ENCODE measurements at regions not wholly inside any gene's neighbourhood (a gene's known extent, or its start where the extent isn't known, plus 50 kb on each side); places are given as distances from the start of the nearest gene placed in this dataset.
"Not testable (repeated sequence)": the region's sequence is repeated elsewhere in the genome, so short reads cannot be mapped to it uniquely, and the experiment has no call there.

GRCh38 chr2:64932371-64933216 lies 56.6 kb upstream of the SLC1A4 start:
- WGBS, 2 donors (ENCODE audit: extremely low coverage in 2 of 2, insufficient read length in 2 of 2, insufficient replicate concordance in 1 of 2) = no CpG with 5 or more reads among the region's 9 CpGs
- no peak overlapping the region for H2AK5ac ChIP-seq (ENCODE audit: low read depth, low read length)
- H3K23ac ChIP-seq (ENCODE audit: low read depth, low read length, poor library complexity) = no peak overlapping the region
- DNase-seq (ENCODE audit: low spot score) = no peak
- no peak overlapping the region for H3K14ac ChIP-seq (ENCODE audit: low read length)
- no peak overlapping the region for H3K4me3 ChIP-seq (ENCODE audit: low read length in 2 of 2)
- no peak overlapping the region for H2AFZ ChIP-seq (ENCODE audit: low read length)
- H3K4me2 ChIP-seq (ENCODE audit: insufficient read depth, low read length, poor library complexity, severe bottlenecking) = no peak overlapping the region
- H4K8ac ChIP-seq (ENCODE audit: low read depth, low read length) = no peak overlapping the region
- H3K36me3 ChIP-seq (replicated peaks in 1 of 2; ENCODE audit: control insufficient read depth in 2 of 2, insufficient read depth in 2 of 2, low read length in 2 of 2) = no peaks in the 10 kb centered on the region
- no peak overlapping the region for H4K91ac ChIP-seq (ENCODE audit: low read depth, low read length, poor library complexity)
- no peaks in the 10 kb centered on the region for H3K79me1 ChIP-seq (ENCODE audit: low read depth, low read length)
- no peak overlapping the region for H2BK120ac ChIP-seq (ENCODE audit: low read depth, low read length)
- H3K4me1 ChIP-seq (ENCODE audit: control insufficient read depth in 2 of 2, insufficient read depth in 1 of 2, low read depth in 1 of 2, low read length in 2 of 2) = peaks cover 0 to 7% of the 10 kb centered on the region in 2 donors
- no peak overlapping the region for H3K4ac ChIP-seq (ENCODE audit: low read length)
- no peak overlapping the region for H2BK5ac ChIP-seq (ENCODE audit: low read length)
- H3K9ac ChIP-seq (ENCODE audit: low read depth, low read length, poor library complexity) = no peak overlapping the region
- H2BK15ac ChIP-seq (ENCODE audit: low read length) = no peak overlapping the region
- no peak overlapping the region for H3K27ac ChIP-seq (replicated peaks; ENCODE audit: low read length)
- H3K18ac ChIP-seq (ENCODE audit: low read length) = no peak overlapping the region
- H2BK12ac ChIP-seq (ENCODE audit: low read length) = no peak overlapping the region
- H3K9me3 ChIP-seq (replicated peaks in 1 of 2; ENCODE audit: control insufficient read depth in 2 of 2, insufficient read depth in 1 of 2, low read depth in 1 of 2, low read length in 2 of 2) = no peaks in the 10 kb centered on the region
- peaks cover 0 to 14% (median 0%) of the 10 kb centered on the region in 3 experiments for H3K27me3 ChIP-seq (ENCODE audit: control insufficient read depth in 3 of 3, insufficient read depth in 3 of 3, low read depth in 1 of 3, low read length in 3 of 3)

GRCh38 chr2:64934530-64934929 lies 54.7 kb upstream of the SLC1A4 start:
- no peak overlapping the region for H3K18ac ChIP-seq (ENCODE audit: low read length)
- H3K4me1 ChIP-seq (ENCODE audit: control insufficient read depth in 2 of 2, insufficient read depth in 1 of 2, low read depth in 1 of 2, low read length in 2 of 2) = peaks cover 0 to 7% of the 10 kb centered on the region in 2 donors
- H3K27ac ChIP-seq (replicated peaks; ENCODE audit: low read length) = no peak overlapping the region
- H3K27me3 ChIP-seq (ENCODE audit: control insufficient read depth in 3 of 3, insufficient read depth in 3 of 3, low read depth in 1 of 3, low read length in 3 of 3) = peaks cover 0 to 14% (median 0%) of the 10 kb centered on the region in 3 experiments
- no peak for DNase-seq (ENCODE audit: low spot score)
- no peak overlapping the region for H3K23ac ChIP-seq (ENCODE audit: low read depth, low read length, poor library complexity)
- no peak overlapping the region for H3K4me3 ChIP-seq (ENCODE audit: low read length in 2 of 2)
- no peak overlapping the region for H2BK5ac ChIP-seq (ENCODE audit: low read length)
- H3K9me3 ChIP-seq (replicated peaks in 1 of 2; ENCODE audit: control insufficient read depth in 2 of 2, insufficient read depth in 1 of 2, low read depth in 1 of 2, low read length in 2 of 2) = no peaks in the 10 kb centered on the region
- no peak overlapping the region for H4K91ac ChIP-seq (ENCODE audit: low read depth, low read length, poor library complexity)
- no CpG with 5 or more reads among the region's 4 CpGs for WGBS, 2 donors (ENCODE audit: extremely low coverage in 2 of 2, insufficient read length in 2 of 2, insufficient replicate concordance in 1 of 2)
- H3K4ac ChIP-seq (ENCODE audit: low read length) = no peak overlapping the region
- no peak overlapping the region for H2BK15ac ChIP-seq (ENCODE audit: low read length)
- no peak overlapping the region for H3K9ac ChIP-seq (ENCODE audit: low read depth, low read length, poor library complexity)
- H3K4me2 ChIP-seq (ENCODE audit: insufficient read depth, low read length, poor library complexity, severe bottlenecking) = no peak overlapping the region
- H2AK5ac ChIP-seq (ENCODE audit: low read depth, low read length) = no peak overlapping the region
- no peaks in the 10 kb centered on the region for H3K36me3 ChIP-seq (replicated peaks in 1 of 2; ENCODE audit: control insufficient read depth in 2 of 2, insufficient read depth in 2 of 2, low read length in 2 of 2)
- H2AFZ ChIP-seq (ENCODE audit: low read length) = no peak overlapping the region
- no peaks in the 10 kb centered on the region for H3K79me1 ChIP-seq (ENCODE audit: low read depth, low read length)
- H3K14ac ChIP-seq (ENCODE audit: low read length) = no peak overlapping the region
- H2BK120ac ChIP-seq (ENCODE audit: low read depth, low read length) = no peak overlapping the region
- H2BK12ac ChIP-seq (ENCODE audit: low read length) = no peak overlapping the region
- no peak overlapping the region for H4K8ac ChIP-seq (ENCODE audit: low read depth, low read length)

GRCh38 chr2:64936809-64937208 lies 52.4 kb upstream of the SLC1A4 start:
- Histone ChIP-seq H3K4me1 (ENCODE audit: control insufficient read depth in 2 of 2, insufficient read depth in 1 of 2, low read depth in 1 of 2, low read length in 2 of 2) (peaks cover 0 to 5% of the 10 kb centered on the region in 2 donors), H3K27me3 (ENCODE audit: control insufficient read depth in 3 of 3, insufficient read depth in 3 of 3, low read depth in 1 of 3, low read length in 3 of 3) (peaks cover 0 to 15% (median 0%) of the 10 kb centered on the region in 3 experiments), H3K14ac (ENCODE audit: low read length) (no peak overlapping the region), H3K4ac (ENCODE audit: low read length) (no peak overlapping the region), H3K27ac (replicated peaks; ENCODE audit: low read length) (no peak overlapping the region), H3K36me3 (replicated peaks in 1 of 2; ENCODE audit: control insufficient read depth in 2 of 2, insufficient read depth in 2 of 2, low read length in 2 of 2) (no peaks in the 10 kb centered on the region), H3K9ac (ENCODE audit: low read depth, low read length, poor library complexity) (no peak overlapping the region), H3K9me3 (replicated peaks in 1 of 2; ENCODE audit: control insufficient read depth in 2 of 2, insufficient read depth in 1 of 2, low read depth in 1 of 2, low read length in 2 of 2) (no peaks in the 10 kb centered on the region), H3K79me1 (ENCODE audit: low read depth, low read length) (no peaks in the 10 kb centered on the region), H4K8ac (ENCODE audit: low read depth, low read length) (no peak overlapping the region), H2BK120ac (ENCODE audit: low read depth, low read length) (no peak overlapping the region), H2AFZ (ENCODE audit: low read length) (no peak overlapping the region), H3K23ac (ENCODE audit: low read depth, low read length, poor library complexity) (no peak overlapping the region), H2BK12ac (ENCODE audit: low read length) (no peak overlapping the region), H2BK5ac (ENCODE audit: low read length) (no peak overlapping the region), H3K18ac (ENCODE audit: low read length) (no peak overlapping the region), H3K4me2 (ENCODE audit: insufficient read depth, low read length, poor library complexity, severe bottlenecking) (no peak overlapping the region), H2AK5ac (ENCODE audit: low read depth, low read length) (no peak overlapping the region), H2BK15ac (ENCODE audit: low read length) (no peak overlapping the region), H4K91ac (ENCODE audit: low read depth, low read length, poor library complexity) (no peak overlapping the region), H3K4me3 (ENCODE audit: low read length in 2 of 2) (no peak overlapping the region)
- DNase-seq (ENCODE audit: low spot score) = no peak
- WGBS, 2 donors (ENCODE audit: extremely low coverage in 2 of 2, insufficient read length in 2 of 2, insufficient replicate concordance in 1 of 2) = no CpG with 5 or more reads among the region's 1 CpG

- WGBS, 2 donors (ENCODE audit: extremely low coverage in 2 of 2, insufficient read length in 2 of 2, insufficient replicate concordance in 1 of 2) = no CpG with 5 or more reads among the region's 5 CpGs
- not testable (repeated sequence) for H2BK120ac ChIP-seq (ENCODE audit: low read depth, low read length); H3K27ac ChIP-seq (replicated peaks; ENCODE audit: low read length); H4K91ac ChIP-seq (ENCODE audit: low read depth, low read length, poor library complexity); H3K9me3 ChIP-seq (replicated peaks in 1 of 2; ENCODE audit: control insufficient read depth in 2 of 2, insufficient read depth in 1 of 2, low read depth in 1 of 2, low read length in 2 of 2); H3K14ac ChIP-seq (ENCODE audit: low read length); H2BK15ac ChIP-seq (ENCODE audit: low read length); H3K9ac ChIP-seq (ENCODE audit: low read depth, low read length, poor library complexity); H3K18ac ChIP-seq (ENCODE audit: low read length); DNase-seq (ENCODE audit: low spot score); H3K36me3 ChIP-seq (replicated peaks in 1 of 2; ENCODE audit: control insufficient read depth in 2 of 2, insufficient read depth in 2 of 2, low read length in 2 of 2); H2BK5ac ChIP-seq (ENCODE audit: low read length); H3K4me1 ChIP-seq (ENCODE audit: control insufficient read depth in 2 of 2, insufficient read depth in 1 of 2, low read depth in 1 of 2, low read length in 2 of 2); H2AK5ac ChIP-seq (ENCODE audit: low read depth, low read length); H4K8ac ChIP-seq (ENCODE audit: low read depth, low read length); H3K4ac ChIP-seq (ENCODE audit: low read length); H3K4me2 ChIP-seq (ENCODE audit: insufficient read depth, low read length, poor library complexity, severe bottlenecking); H3K4me3 ChIP-seq (ENCODE audit: low read length in 2 of 2); H3K23ac ChIP-seq (ENCODE audit: low read depth, low read length, poor library complexity); H2AFZ ChIP-seq (ENCODE audit: low read length); H2BK12ac ChIP-seq (ENCODE audit: low read length); H3K79me1 ChIP-seq (ENCODE audit: low read depth, low read length)
- H3K27me3 ChIP-seq (ENCODE audit: control insufficient read depth in 3 of 3, insufficient read depth in 3 of 3, low read depth in 1 of 3, low read length in 3 of 3) = peaks cover 0 to 19% (median 0%) of the 10 kb centered on the region in 3 experiments
Measured at GRCh38 chr2:64937314-64937686, 51.9 kb upstream of the SLC1A4 start.
